GM21723 (cell line): ENCODE measurements at regions not wholly inside any gene's neighbourhood (a gene's known extent, or its start where the extent isn't known, plus 50 kb on each side); places are given as distances from the start of the nearest gene placed in this dataset.
"Not testable (repeated sequence)": the region's sequence is repeated elsewhere in the genome, so short reads cannot be mapped to it uniquely, and the experiment has no call there.

ENCODE experiments used
- ATAC-seq: cut with Tn5 transposase; IDR thresholded peaks from one replicate; pipeline ENCODE4 v1.9.1; 2021; ENCODE audit warnings: mild to moderate bottlenecking, moderate library complexity; ENCODE audit not compliant: unreplicated experiment

DNA sequence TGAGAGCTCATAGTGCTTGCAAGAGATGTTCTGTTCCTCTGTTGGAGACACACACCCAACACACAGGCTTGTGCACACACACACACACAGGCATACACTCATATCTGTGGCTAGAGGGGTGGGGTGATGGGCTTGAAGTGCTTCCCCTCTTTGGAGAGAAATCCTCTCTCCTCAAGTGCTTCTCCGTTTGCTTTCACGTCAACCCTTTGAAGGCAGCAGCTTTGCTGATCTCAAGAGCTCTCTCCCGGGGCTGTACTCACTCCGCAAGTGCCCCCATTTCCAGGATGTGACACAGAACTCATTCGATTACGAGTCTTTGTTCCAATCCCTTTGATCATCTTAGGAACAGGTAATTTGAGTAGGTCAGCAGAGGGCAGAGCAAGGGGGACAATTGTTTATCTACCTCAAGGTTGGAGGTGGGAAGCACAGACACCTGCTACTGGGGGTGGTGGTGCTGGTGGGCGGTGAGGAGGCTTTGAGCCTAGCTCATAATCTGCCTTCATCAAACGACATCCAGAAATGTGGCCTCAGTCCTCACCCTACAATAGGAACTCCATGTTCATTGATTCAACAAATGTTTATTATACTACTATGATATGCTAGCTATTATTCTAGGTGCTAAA, 529.8 kb upstream of the CADM1 start:
- ATAC-seq, result no peak

DNA sequence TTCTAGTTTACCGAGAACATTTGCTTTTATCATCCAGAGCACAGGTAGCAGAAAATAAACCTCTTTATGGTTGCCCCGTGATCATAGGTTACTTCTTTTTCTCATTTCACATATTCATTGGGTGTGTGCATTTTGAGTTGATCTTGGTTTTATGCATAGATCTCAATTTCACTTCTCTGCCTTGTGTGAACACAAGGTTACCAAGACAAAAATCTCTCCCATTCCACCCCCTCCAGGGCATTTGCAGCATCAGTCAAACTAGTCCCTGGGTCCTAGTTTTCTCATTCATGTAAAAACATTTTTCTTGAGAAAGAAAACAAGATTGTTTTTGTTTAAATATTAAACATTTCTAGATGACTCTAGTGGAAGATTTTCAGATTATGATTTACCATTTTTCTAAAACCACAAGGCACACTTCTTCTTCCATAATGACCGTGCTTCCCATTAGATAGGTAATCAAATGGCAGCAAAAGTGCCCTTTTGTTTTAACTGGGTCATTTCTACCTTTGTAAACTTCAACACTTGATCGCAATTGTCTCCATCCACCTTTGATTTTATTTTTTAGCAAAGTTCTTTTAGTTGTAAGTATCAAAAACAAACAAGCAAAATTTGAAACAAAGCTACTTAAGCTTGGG, 526.6 kb upstream of the CADM1 start:
- ATAC-seq, result no peak

GRCh38 chr11:116028506-116028905, 524.3 kb upstream of the CADM1 start:
- ATAC-seq, result not testable (repeated sequence)

DNA sequence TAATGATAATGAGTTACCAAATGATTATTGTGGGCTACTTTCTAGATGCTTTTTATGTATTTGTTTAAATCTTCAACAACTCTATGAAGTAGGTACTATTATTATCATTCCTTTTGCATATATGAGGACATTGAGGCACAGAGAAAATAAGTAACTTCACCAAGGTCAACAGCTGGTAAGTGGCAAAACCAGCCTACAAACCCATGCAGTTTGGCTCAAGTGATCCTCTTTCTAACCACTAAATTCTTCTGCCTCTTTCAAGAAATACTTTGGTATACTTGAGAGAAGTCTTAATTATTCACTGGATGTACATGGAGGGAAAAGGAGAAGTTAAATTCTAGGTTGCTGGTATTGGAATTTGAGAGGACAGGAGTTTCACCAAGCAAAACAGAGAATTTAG, 495.2 kb upstream of the CADM1 start:
- no peak for ATAC-seq

- peak; percentile 28 for ATAC-seq
These were observed 492.6 kb upstream of the CADM1 start for GRCh38 chr11:115996808-115997188.

GRCh38 chr11:115996125-115996807, 492.1 kb upstream of the CADM1 start:
- ATAC-seq, result peak; percentile 99

- no peak for ATAC-seq
These were observed 489.4 kb upstream of the CADM1 start for GRCh38 chr11:115993590-115993989.

DNA sequence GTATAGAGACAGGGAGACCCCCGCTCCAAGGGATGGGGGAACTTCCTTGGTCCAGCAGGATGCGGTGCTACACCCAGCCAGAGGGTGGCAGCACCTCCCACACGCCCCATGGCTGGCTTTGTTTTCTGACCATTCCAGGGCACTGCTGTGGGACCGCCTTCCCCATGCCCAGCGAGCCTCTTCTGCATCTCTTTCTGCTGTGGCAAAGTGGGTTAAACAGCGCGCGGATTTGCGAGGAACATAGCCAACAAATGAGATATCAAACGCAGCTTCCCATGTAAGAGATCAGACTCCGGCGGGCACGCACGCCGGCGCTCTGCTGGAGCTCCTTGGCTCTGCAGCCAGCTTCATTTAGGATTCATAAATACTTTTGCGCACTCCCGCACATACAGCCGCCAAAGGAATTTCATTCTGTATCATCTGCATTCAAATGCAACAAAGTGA, 485.8 kb upstream of the CADM1 start:
- ATAC-seq, result no peak

- ATAC-seq, result no peak
These were observed 481.7 kb upstream of the CADM1 start for GRCh38 chr11:115985896-115986295.

GRCh38 chr11:115984228-115984627, 480.0 kb upstream of the CADM1 start:
- ATAC-seq, result no peak

- ATAC-seq, result no peak
These were observed 478.5 kb upstream of the CADM1 start for GRCh38 chr11:115982666-115983065.

- no peak for ATAC-seq
These were observed 477.7 kb upstream of the CADM1 start for GRCh38 chr11:115981814-115982471.

- no peak for ATAC-seq
These were observed 476.9 kb upstream of the CADM1 start for GRCh38 chr11:115981104-115981481.

- ATAC-seq, result no peak
These were observed 476.3 kb upstream of the CADM1 start for GRCh38 chr11:115980337-115981103.

GRCh38 chr11:115974703-115975102, 470.5 kb upstream of the CADM1 start:
- no peak for ATAC-seq

- not testable (repeated sequence) for ATAC-seq
These were observed 463.0 kb upstream of the CADM1 start for GRCh38 chr11:115967203-115967602.

DNA sequence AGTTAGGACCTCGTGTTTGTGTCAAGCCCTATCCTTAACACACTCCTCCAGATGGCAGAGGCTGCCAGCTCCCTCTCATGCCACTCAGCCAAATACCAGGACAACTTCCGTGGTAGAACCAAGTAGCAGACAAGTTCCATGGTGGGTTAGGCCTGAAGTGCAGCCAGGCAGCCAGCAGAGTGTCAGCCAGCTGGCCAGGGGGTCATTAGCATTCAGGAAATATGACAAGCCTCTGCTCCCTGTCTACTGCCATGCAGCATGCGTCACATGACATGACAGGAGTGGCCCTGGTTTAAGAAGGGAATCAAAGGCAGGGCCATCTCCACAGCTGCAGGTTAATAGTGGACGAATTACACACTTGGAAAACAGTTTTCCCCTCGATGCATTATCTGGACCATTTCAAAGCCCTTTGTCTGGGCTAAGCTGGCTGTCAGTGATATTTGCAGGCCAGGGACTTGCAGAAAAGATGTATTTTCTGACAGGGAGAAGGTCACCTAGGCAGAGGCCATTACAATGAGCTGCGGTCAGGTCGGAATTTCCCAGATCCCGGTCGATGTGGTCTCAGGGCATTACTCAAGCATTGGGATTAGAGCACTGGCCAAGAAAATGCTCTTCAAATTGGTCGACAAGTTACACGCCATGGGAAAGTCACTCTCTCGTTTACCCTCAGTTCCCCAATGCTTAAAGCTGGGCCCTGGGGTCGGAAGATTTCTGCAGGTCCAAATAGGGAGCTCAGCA, 461.7 kb upstream of the CADM1 start:
- ATAC-seq, result no peak

- no peak for ATAC-seq
These were observed 459.9 kb upstream of the CADM1 start for GRCh38 chr11:115964091-115964490.

DNA sequence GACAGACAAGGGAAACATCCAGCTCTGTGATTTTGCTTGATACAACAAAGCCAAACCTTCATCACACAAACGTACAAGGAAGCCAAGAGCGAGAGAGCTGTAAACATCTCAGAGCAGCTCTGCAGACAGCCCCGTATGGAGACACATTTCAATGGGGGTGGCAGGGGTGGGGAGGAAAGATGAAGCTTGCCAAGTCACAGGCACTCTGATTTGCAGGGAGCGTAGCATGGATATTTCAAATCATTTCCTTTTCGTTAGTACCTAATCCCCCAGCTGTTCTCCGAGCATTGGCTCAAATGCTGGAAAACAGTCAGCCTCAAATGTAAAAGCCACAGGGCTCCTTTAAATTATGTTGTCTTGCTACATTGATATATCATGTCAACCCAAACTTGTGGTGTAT, 458.9 kb upstream of the CADM1 start:
- no peak for ATAC-seq
